Germinal center (tissue), 1 donor: ENCODE measurements at regions not wholly inside any gene's neighbourhood (a gene's known extent, or its start where the extent isn't known, plus 50 kb on each side); places are given as distances from the start of the nearest gene placed in this dataset.
"Not testable (repeated sequence)": the region's sequence is repeated elsewhere in the genome, so short reads cannot be mapped to it uniquely, and the experiment has no call there.

ENCODE experiments used
- DNase-seq: peaks from one replicate; pipeline ENCODE4 v3.0.0; 2012; ENCODE audit warnings: mixed read lengths, low spot score

DNA sequence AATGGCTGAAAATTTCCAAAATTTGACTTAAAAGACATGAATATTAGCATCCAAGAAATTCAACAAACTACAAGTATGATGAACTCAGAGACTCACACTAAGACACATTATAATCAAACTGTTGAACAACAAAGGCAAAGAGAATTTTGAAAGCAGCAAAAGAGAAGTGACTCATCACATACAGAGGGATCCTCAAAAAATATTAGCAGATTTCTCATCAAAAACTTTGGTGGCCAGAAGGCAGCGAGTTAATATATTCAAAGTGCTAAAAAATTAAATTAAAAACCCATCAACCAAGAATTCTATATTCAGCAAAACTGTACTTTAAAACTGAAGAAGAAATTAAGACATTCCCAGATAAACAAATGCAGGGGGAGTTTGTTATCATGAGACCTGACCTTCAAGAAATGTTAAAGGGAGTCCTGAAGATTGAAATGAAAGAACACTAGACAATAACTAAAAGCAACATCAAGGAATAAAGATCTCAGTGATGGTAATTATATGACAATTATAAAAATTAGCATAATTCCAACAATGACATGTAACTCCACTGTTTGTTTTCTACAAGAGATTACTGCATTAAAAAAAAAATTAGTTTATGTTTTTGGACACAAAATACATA, 150.0 kb downstream of the RNASET2 start:
- DNase-seq = no peak

- no peak for DNase-seq
Measured at GRCh38 chr6:166803471-166803870, 152.9 kb downstream of the RNASET2 start.

DNA sequence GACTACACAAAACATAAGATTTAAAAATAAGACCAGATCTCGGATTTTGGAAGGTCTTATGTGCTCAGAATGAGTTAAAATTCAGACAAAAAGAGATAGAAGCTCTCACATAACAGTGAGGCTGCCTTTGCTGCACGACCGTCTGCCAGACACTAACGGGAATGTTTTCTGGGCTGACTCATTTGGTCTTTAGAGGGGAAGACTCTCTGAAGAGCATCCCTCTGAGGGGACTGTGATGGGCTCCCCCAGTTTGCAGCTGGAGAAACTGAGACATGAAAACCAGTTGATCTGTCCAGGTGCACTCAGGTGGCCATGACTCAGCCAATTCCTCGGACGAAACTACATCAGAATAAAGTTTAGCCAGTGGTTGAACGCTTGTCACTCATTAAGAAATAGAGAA, 153.9 kb downstream of the RNASET2 start:
- DNase-seq = no peak

GRCh38 chr6:166800137-166800536, 156.2 kb downstream of the RNASET2 start:
- no peak for DNase-seq

DNA sequence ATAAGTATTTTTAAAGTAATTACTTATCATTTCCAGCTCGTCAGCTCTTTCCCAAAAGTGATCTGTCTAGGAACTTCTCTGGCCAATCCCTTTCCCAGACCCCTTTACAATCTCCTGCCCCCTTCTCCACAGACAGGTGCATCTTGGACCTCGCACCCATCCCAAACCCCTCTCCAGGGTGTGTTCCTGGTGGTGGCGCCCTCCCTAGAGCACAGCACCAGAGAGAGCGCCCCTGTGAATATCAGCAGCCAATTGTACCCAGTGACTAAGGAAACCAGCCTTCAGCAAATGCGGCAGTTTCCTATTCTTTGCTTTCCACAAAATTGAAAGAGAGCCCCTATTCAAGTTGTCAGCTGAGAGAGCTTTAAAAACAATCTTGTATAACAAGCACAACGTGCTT, 157.7 kb downstream of the RNASET2 start:
- no peak for DNase-seq

GRCh38 chr6:166796610-166797009, 159.7 kb downstream of the RNASET2 start:
- DNase-seq = no peak

DNA sequence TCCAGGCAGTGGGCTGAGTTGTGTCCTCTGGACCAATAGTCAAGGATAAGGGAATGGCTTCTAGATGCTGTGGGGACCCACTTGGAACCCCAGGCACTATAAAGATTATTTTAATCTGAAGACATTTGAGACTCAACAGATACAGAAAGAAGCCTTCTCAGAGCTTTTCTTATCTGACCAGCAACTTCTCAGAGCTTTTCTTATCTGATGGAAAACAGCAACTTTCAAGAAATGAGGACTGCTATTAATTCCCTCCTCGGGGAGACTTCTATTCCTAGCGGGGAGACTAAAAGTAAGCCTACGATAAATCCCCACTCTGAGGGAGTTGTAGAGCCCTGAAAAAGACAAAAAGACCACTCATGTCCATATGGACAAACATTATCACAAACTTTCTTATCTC, 160.5 kb downstream of the RNASET2 start:
- DNase-seq = no peak

GRCh38 chr6:166790808-166791207, 163.8 kb upstream of the RPS6KA2 start:
- not testable (repeated sequence) for DNase-seq

DNA sequence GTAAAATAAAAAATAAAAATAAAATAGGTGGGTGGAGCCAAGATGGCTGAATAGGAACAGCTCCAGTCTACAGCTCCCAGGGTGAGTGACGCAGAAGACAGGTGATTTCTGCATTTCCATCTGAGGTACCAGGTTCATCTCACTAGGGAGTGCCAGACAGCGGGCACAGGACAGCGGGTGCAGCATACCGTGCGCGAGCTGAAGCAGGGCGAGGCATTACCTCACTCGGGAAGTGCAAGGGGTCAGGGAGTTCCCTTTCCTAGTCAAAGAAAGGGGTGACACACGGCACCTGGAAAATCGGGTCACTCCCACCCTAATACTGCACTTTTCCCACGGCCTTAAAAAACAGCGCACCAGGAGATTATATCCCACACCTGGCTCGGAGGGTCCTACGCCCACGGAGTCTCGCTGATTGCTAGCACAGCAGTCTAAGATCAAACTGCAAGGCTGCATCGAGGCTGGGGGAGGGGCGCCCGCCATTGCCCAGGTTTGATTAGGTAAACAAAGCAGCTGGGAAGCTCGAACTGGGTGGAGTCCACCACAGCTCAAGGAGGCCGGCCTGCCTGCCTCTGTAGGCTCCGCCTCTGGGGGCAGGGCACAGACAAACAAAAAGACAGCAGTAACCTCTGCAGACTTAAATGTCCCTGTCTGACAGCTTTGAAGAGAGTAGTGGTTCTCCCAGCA, 161.9 kb upstream of the RPS6KA2 start:
- not testable (repeated sequence) for DNase-seq

GRCh38 chr6:166786704-166787293, 159.7 kb upstream of the RPS6KA2 start:
- peak; percentile 54 for DNase-seq

- DNase-seq = no peak
Measured at GRCh38 chr6:166785131-166785530, 158.1 kb upstream of the RPS6KA2 start.

GRCh38 chr6:166784691-166785090, 157.6 kb upstream of the RPS6KA2 start:
- DNase-seq = no peak

DNA sequence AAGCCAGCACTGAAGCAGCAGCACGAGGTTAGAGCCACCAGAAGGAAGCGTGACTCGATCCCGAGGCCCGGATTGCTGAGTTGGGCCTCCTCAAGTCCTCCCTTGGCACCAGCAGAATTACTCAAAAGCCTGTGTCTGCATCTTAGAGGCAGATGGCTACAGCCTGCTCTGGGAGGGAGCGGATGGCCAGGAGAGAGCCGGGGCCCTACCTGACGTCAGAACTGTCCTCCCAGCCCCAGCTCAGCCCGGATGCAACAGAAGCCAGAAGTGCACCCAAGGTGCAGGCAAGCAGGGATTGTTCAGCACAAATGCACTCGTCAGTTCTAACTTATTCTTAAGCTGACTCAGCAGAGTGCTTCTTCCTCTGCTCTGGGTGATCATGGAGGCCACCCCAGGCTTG, 155.5 kb upstream of the RPS6KA2 start:
- DNase-seq = no peak

DNA sequence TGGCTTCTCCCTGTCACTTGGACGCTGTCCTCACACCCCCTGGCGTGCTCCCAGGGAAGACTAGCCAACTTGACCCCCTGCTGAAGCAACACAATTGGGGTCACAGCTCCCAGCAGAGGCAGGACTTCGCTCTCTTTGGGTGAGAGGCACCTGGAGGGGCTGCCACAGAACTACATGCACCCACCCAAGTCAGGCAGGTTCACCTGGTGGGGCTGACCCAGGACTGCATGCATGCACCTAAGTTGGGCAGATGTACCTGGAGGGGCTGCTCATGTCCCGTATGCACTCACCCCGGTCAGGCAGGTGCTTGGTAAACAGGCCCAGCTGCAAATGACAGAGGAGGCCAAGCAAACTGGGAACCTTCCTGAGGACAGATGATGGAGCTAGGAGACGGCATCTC, 154.3 kb upstream of the RPS6KA2 start:
- no peak for DNase-seq

DNA sequence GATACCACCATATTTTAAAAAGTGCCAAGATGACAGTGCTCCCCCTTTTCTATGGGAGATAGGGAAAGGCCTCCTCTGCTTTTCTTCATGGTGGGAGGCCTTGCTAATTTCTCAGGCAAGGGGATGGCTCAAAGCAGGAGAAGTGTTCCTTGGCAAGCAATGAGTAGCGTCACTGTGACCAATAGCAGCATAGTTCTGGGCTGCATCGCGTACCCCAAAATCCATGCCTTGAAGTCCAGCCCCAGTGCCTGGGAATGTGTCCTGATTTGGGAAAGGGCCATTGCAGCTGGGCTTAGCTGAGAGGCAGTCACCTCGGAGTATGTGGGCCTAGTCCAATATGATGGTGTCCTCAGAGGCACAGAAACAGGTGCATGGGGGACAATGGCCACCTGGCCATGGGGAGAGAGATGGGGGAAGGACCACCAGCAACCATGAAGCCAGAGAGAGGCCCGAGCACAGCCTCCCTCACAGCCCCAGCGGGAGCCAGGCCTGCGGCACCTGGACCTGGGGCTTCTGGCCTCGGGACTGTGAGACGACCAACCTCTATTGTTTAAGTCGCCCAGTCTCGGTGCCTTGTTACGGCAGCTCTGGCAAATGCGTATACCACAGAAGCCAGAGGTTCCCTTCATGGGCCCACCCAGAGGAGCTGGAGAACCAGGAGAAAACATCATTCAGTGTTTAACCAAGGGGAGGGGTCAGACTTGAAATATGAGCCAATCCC, 153.1 kb upstream of the RPS6KA2 start:
- DNase-seq = no peak

GRCh38 chr6:166779381-166779780, 152.3 kb upstream of the RPS6KA2 start:
- DNase-seq = no peak

GRCh38 chr6:166778776-166779175, 151.7 kb upstream of the RPS6KA2 start:
- no peak for DNase-seq

DNA sequence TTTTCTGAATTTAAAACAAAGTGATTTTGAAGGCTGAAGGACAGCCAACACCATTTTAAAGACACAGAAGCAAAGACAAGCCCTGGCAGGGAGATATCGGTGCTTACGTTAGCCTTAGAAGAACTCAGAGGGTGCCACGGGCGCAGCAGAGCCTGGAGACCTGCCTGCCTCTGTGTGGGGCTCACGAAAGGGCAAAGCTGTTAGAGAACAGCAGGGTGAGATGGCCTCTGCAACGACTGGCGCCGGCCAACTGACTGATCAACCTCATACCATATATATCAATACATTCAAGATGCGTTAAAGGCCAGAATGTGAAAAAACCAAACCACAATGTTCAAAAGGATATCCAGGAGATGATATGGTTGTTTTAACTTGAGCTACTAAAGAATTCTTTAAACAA, 151.0 kb upstream of the RPS6KA2 start:
- DNase-seq = no peak

GRCh38 chr6:166777096-166777630, 150.1 kb upstream of the RPS6KA2 start:
- DNase-seq = no peak

GRCh38 chr6:166776571-166776970, 149.5 kb upstream of the RPS6KA2 start:
- DNase-seq = no peak

- no peak for DNase-seq
Measured at GRCh38 chr6:166775923-166776220, 148.8 kb upstream of the RPS6KA2 start.

DNA sequence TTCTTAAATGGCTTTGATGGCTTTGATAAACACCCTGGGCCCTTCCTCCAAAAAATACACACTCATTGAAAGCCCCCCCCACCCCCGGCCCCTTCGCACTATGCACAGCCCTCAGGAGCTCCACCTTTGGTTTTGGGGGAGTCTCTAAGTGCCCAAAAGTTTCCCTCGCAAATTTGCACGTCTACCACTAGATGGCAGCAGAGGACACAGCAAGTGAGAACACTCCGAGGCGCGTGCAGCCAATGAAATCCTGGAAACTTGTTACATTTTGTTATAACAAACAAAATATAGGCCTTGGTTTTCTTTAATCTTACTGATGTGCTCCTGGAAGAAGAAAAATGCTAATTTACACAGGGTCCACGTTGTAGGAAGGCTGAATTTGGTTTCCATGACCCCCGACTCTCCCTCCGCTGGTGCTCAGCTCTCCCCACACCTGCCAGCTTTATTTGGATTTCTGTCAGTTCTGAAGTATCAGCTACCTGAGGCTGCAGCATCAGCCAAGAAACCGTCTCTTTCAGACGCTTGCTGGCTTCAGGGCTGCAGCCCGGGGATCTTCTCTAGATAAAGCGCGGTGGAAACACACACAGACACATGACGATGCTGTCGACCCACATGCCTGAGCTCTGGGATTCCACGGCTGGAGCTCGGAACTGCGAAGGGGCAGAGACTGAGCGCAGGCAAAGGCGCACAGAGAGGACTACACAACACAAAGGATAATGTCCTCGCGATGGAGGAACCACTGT, 148.3 kb upstream of the RPS6KA2 start:
- peak; percentile 78 for DNase-seq
